OCI-M1 (cell line): ENCODE measurements at regions not wholly inside any gene's neighbourhood (a gene's known extent, or its start where the extent isn't known, plus 50 kb on each side); places are given as distances from the start of the nearest gene placed in this dataset.
A peak's percentile ranks its signal among the peaks of the same experiment; 100 is the strongest.

ENCODE experiments used
- DNase-seq: peaks from one replicate; lab custom pipeline; 2025; lab: John Stamatoyannopoulos, UW

GRCh38 chr13:40429706-40430545, 236.5 kb downstream of the FOXO1 start:
- no peak for DNase-seq

DNA sequence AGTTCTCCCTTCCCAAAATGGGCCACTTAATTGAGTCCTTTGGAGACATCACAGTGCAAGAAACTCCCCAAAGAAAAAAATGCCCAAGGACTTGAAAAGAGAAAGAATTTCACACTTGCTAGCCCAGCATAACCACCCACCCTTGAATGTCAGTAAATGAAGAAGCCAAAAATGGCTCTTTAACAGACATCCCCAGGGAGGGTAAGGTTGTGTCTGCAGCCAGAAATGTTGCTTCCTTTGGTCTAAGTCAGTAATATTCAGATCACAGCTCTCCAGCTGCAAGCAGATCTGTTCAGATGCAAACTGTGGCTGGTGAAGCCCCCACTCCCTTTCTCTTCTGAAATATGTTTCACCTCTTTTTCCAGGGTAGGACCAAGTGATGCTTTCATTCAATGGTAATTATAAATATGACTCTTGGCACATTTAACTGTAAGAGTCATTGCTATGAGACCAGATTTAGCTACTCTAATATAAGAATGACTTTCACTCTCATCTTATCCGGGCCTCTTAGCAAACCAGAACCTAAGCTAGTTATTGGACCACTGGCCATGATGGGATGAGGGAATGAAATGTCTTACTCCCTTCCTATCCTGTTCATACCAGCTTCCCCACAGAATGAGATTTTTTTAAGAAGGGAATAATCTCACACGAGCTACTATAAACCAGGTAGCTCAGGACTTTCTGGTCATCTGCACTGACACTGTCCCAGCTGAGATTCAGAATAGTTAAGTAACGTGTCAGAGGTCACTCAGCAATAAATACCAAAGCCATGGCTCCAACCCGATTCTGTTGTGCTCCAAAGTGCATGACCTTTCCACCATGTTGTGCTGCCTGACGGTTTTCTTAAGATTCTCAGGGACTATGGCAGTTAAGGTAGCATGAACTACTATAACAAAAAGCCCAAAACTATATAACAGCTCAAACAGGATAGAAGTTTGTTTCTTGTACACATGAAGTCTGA, 234.1 kb downstream of the FOXO1 start:
- no peak for DNase-seq

DNA sequence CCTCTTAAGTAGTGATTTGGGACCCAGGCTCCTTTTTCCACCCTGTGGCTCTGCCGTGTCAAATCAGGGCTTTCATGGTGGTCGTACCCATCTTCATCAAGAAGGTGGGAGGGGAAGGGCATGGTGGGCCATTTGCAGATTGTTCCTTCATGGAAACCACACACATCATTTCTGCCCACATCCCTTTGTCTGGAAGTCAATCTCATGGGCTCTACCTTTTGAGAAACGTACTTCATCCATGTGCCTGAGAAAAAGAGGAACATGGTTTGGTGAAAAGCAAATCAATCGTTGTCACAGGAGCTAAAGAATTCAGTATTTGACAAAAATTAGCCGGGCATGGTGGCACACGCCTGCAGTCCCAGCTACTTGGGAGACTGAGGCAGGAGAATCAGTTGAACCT, 233.4 kb downstream of the FOXO1 start:
- no peak for DNase-seq

GRCh38 chr13:40433577-40433976, 232.9 kb downstream of the FOXO1 start:
- DNase-seq = no peak

DNA sequence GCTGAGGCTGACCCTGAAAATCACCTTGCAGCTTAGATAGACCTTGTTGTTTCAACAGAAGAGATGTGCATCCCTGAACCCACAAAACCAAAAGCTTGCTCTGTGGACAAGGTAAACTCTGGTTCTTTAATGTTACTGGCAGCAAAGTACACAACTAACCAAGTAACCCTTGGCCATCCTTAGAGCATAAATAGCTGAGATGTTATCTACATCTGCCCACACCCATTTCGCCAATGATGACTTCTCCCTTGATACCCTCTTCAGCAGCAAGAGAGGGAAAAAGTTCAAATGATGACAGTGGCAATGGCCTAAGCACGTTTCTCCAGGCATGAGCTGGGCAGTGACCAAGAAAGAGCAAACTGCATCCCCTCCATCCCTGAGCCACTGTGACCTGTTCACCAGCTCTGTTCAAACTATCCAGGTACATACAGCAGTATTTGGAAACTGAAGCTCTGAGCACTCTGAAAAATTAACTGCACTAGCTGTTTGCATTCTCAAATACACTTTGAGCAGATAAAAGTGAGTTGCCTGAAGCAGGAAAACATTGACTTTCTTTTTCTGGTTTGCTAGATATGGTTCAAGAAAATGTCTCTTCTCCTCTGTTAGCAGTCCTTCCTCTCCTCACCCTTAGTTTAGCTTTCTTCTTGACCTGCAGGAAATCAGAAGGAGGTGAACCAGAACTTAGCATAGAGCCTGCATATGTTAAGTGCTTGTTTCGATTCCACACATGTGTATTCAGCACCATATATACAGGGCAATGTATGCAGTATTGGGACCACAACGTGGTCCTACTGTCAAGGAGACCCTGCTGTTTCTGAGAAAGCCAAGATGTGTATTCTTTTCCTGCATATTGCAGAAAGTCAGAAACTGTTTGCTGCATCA, 231.7 kb downstream of the FOXO1 start:
- DNase-seq = no peak

- no peak for DNase-seq
These were observed 228.3 kb downstream of the FOXO1 start for GRCh38 chr13:40438022-40438680.

DNA sequence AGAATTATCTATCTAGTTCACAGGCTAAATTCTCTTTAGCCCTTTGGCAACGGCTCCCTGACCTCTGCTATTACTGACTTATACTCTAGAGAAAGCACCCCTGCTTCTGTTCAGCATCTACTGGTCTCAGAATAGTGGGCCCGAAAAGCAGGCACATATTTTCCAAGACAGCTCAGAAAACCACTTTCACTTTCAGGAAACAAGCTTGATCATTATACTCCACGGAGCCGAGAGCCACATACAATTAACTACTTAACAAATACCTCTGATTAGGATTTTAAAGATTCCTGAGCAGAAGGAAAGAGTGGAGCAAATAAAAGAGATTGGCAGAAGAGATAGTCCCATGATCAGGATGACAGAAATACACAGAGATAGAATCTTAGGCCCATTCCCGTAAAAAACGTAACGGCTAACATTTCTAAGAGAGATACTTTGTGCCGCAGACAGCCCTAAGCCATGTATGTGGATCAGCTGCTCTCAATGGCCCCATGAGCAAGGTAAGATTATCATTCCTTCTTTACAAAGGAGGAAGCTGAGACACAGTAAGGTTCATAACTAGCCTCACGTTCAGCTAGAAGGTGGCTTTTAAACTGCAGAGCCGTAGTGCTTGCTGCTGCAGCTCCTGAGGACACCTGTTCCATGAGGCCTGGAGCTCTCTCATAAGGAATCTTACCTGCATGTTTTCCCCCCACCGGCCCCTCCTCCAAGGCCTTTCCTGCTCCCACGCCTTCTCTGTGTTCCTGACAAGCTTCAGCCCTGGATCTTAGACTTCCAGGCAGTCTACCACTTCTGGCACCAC, 227.2 kb downstream of the FOXO1 start:
- DNase-seq = peak; percentile 43

GRCh38 chr13:40439928-40440327, 226.5 kb downstream of the FOXO1 start:
- DNase-seq = no peak

DNA sequence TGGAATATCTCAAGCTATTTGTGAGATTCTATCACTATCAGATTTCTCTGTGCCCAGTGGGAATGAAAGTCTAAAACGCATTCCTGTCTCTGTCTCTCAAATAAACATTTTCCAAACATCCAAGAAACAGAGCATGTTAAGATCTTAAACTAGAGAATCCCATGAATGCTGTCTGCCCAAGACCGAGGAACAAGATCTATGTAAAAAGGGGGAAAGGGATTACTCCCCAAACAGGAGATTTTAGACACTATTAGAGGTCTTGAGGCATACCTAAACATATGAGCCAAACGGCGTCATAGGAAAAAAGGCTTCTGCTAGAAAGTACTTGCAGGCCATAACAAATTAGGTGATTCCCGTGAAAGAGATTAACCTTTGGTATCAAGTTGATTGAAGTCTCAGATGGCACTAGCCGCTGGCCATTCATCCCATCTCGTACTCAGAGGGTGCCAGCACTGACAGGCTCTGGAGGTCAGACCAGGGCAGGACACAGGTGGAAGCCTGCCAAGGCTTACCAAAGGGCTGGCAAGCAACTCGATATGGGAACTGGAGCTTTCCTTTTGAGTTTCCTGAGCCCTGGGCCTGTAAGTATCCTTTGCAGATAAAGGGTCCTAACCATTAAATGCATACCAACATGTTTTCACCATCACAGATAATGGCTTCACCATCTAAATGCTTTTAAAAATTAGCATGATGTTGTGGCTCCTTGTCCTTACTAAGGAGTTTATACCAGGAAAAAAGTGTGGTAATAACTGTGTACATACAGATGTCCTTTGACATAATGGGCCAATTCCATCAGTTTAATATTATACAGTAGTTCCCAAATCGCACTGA, 225.2 kb downstream of the FOXO1 start:
- no peak for DNase-seq

GRCh38 chr13:40442231-40442630, 224.2 kb downstream of the FOXO1 start:
- DNase-seq = no peak

- DNase-seq = no peak
These were observed 223.6 kb downstream of the FOXO1 start for GRCh38 chr13:40442826-40443225.

DNA sequence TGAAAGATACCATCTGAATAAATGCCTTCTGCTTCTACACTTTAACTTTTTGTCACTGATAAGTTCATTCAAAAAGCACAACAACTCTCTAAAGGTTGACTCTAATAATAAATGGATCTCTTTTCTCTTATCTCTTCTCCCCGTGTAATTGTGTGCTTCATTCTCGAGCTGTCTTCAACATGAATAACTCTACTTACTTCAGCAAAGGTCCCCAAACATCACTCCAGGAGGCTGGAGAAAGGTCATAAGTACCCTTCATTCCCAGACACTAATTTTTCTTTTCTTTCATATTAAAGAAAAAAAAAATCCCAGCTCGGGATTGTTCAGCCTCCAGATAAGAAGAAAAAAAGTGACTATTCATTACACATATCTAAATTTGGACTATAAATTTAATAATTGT, 222.2 kb downstream of the FOXO1 start:
- DNase-seq = no peak

DNA sequence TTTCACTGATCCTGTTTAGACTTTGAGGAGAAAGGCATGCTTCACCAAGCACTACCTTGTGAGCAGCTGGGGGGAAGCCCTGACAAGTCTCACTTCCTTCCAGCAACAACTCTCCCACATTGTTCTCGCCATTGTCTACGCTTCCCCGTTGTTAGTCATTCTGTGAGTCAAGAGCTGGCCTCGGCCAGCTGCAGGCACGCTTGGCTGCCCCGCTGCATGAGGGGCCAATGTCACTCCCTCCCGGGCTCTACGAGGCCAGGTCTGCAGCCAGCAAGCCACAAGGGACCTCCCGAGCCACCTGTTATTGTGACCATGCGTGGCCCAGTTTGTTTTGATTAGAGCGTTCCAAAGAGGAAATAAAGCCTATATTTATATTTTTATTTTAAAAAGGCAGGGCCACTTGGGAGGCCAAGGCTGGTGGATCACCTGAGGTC, 220.9 kb downstream of the FOXO1 start:
- DNase-seq = no peak

DNA sequence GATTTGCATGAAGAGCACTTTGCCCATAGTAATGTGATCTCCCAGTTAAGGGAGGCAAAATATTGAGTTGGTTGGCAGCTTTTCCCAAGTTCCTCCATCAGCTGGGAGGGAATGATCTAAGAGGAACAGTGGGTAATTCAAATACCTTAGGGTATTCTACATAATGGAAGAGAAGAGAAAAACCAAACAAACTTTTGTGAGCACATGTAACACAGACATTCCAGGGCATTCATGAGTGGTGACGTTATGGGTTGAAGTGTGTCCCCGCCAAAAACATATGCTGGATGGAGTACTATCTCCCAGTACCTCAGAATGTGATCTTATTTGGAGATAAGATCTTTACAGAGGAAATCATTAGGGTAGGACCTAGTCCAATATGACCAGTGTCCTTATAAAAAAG, 220.1 kb downstream of the FOXO1 start:
- no peak for DNase-seq

DNA sequence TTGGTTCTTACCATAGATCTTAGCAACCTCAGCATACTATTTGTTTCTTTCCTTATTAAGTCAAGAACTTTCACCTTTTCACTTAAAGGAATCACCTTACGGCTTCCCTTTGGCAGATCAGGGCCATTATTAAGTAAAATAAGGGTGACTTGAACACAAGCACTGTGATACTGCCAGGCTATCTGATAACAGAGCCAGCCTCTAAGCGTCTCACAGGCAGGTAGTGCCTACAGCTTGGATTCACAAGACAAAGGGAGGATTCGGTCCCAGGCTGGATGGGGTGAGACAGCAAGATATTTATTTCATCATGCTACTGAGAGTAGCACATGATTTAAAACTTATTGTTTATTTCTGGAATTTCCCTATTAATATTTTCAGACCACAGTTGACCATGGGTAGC, 218.6 kb downstream of the FOXO1 start:
- DNase-seq = no peak

DNA sequence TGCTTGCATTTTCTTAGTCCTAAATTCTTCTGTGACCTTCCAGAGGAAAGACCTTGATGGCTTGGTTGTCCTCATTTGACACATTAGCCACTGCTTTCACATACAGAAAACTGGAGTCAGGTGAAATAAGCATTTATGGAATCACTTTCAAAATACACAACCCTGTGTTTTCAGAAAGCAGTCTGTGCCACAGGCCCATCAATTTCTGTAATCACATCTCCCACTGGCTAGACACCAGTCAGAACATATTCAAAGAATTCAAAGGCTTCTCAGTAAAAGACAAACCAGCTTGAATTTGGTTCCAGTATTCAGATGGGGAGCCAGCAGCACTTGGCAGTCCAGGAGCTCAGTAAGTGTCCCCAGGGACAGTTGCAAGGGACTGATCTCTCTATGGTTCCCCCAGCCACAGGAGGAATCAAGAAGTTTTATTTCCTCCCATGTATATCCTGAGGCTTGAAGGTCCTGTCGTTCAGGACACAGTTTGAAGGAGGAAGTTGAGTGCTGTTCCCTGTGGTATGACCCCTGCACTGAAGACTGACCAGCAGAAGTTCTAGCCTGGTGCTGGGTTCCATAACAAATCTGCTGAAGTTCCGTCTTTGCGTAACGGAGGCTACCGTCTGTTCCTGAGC, 214.3 kb downstream of the FOXO1 start:
- no peak for DNase-seq

DNA sequence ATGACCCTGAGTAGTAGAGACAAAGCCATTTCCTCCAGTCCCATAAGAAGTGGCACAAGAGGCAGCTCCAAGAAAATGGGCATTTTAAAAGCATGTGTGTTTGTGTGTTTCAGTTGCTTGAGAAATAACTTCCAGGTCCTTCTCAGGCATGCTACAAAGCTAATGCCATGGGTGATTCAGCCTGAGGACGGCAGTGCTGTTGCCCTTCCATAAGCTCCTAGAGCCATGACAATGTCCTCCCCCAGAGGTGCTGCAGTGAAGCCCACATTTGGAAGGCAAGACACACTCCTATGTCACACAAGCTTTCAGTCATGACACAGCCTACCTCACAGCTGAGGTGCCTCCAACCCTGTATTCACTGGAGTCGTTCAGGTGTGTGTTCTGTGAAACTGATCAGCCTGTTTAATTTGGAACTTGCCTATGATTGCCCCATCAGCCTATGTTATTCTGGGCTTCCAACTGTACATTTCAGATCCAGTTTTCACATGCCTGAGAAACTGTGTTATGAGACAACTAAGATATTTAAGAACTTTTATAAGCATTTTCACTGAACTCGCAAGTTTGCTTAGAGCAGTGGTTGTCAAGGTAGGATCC, 213.6 kb downstream of the FOXO1 start:
- DNase-seq = no peak

DNA sequence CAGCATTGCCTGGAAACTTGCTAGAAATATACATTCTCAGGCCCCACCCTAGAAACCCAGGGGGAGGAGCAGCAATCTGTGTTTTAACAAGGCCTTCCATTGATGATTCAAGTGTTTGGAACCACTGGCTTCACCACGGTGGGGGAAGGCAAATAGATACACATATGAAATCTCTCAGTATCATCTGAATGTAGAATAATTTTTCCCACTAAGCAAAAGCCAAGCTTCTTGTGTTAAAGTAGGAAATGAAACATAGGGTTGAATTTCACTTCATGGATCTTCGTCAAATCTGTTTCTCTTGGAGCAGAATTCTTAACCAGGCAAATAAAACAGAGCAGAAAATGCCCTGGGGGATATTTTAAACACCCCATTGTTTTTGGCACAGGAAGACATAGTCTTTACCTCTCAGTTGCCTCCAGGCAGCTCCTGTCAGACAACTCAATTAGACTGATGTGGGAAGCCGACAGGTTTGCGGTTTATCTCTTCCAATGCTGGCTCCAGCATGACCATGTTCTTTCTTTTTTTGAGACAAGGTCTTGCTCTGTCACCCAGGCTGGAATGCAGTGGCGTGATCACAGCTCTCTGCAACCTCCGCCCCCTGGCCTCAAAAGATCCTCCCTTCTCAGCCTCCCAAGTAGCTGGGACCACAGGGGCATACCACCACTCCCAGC, 213.0 kb downstream of the FOXO1 start:
- DNase-seq = no peak
